ENCODE measurements at regions not wholly inside any gene's neighbourhood (a gene's known extent, or its start where the extent isn't known, plus 50 kb on each side); places are given as distances from the start of the nearest gene placed in this dataset.

- WGBS, 2 donors = 34 to 51% methylated on average over 7 to 9 of the region's 9 CpGs
- no peak for DNase-seq
- intact Hi-C loops (cut with DNase I) = no loop called here
- no peaks in the 10 kb centered on the region for H3K36me3 ChIP-seq
- H3K27ac ChIP-seq = no peak overlapping the region
- peaks cover 0 to 33% (median 0%) of the 10 kb centered on the region in 4 donors for H3K27me3 ChIP-seq
- no peaks in the 10 kb centered on the region for H3K4me1 ChIP-seq
- TF ChIP-seq CTCF (IDR thresholded peaks at IDR 0.05) = no peak
- no peak for TF ChIP-seq POLR2A (IDR thresholded peaks at IDR 0.05)
- no peaks in the 10 kb centered on the region for H3K9me3 ChIP-seq
- no peak overlapping the region for H3K4me3 ChIP-seq
Observed at GRCh38 chr1:67937651-67938050, 104.4 kb upstream of the GNG12 start.

- Histone ChIP-seq H3K4me1 (no peaks in the 10 kb centered on the region), H3K36me3 (no peaks in the 10 kb centered on the region), H3K27me3 (peaks cover 0 to 33% (median 0%) of the 10 kb centered on the region in 4 donors), H3K27ac (no peak overlapping the region), H3K4me3 (no peak overlapping the region), H3K9me3 (no peaks in the 10 kb centered on the region)
- no peak for DNase-seq
- no peak for TF ChIP-seq POLR2A (IDR thresholded peaks at IDR 0.05)
- no peak for TF ChIP-seq CTCF (IDR thresholded peaks at IDR 0.05)
- 50 to 65% methylated on average over 2 to 3 of the region's 3 CpGs for WGBS, 2 donors
- intact Hi-C loops (cut with DNase I) = no loop called here
Observed at GRCh38 chr1:67937010-67937409, 103.7 kb upstream of the GNG12 start.

DNA sequence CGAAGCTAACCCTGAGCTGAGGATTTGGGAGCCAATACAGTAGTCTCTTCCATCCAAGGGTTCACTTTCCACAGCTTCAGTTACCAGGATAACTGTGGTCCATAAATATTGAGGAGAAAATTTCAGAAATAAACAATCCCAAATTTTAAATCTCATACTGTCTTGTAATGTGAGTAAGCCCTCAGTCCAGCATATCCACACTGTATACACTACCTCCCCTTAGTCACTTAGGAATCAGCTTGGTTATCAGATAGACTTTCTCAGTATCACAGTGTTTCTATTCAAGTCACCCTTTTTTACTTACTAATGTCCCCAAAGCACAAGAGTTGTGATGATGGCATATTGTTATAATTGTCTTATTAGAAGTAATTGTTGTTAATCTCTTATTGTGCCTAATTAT lies 102.3 kb upstream of the GNG12 start:
- 85 to 87% methylated on average over 1 of the region's 1 CpG for WGBS, 2 donors
- TF ChIP-seq CTCF (IDR thresholded peaks at IDR 0.05) = no peak
- TF ChIP-seq POLR2A (IDR thresholded peaks at IDR 0.05) = no peak
- intact Hi-C loops (cut with DNase I) = no loop called here

GRCh38 chr1:67931198-67931597 lies 97.9 kb upstream of the GNG12 start:
- no peaks in the 10 kb centered on the region for H3K9me3 ChIP-seq
- H3K27me3 ChIP-seq = peaks cover 0 to 11% (median 0%) of the 10 kb centered on the region in 4 donors
- H3K36me3 ChIP-seq = no peaks in the 10 kb centered on the region
- H3K4me1 ChIP-seq = no peaks in the 10 kb centered on the region
- TF ChIP-seq POLR2A (IDR thresholded peaks at IDR 0.05) = no peak
- TF ChIP-seq CTCF (IDR thresholded peaks at IDR 0.05) = no peak
- intact Hi-C loops (cut with DNase I) = no loop called here
- no peak for DNase-seq
- H3K4me3 ChIP-seq = no peak overlapping the region
- 89 to 91% methylated on average over 3 of the region's 3 CpGs for WGBS, 2 donors
- H3K27ac ChIP-seq = no peak overlapping the region

More for the DNA sequence above, 102.3 kb upstream of the GNG12 start:
- H3K9me3 ChIP-seq = no peaks in the 10 kb centered on the region
- H3K4me3 ChIP-seq = no peak overlapping the region
- no peaks in the 10 kb centered on the region for H3K36me3 ChIP-seq
- DNase-seq = no peak
- H3K27ac ChIP-seq = no peak overlapping the region
- H3K4me1 ChIP-seq = no peaks in the 10 kb centered on the region
- H3K27me3 ChIP-seq = peaks cover 0 to 24% (median 0%) of the 10 kb centered on the region in 4 donors

DNA sequence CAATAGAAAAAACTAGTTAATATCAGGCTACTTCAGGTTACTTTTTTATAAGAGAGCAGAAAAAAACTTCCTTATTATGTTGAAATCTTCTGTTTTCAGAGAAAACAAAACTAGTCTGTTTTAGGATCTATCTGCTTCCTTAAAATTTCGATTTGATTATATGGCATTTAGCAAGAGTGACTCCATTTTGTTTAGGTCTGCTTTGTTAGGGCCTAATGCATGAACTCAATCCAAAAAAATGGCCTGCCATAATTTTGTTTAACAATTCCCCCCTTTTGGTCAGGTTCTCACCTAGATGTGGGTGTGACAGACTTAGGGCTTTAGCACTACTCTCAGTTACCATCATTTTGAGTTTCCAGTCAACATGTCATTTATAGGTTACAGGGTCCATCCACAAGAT lies 89.8 kb upstream of the GNG12 start:
- Histone ChIP-seq H3K9me3 (no peaks in the 10 kb centered on the region), H3K27ac (no peak overlapping the region), H3K4me3 (no peak overlapping the region), H3K36me3 (no peaks in the 10 kb centered on the region), H3K4me1 (no peaks in the 10 kb centered on the region), H3K27me3 (peaks cover 0 to 57% (median 0%) of the 10 kb centered on the region in 4 donors)
- no peak for TF ChIP-seq POLR2A (IDR thresholded peaks at IDR 0.05)
- TF ChIP-seq CTCF (IDR thresholded peaks at IDR 0.05) = no peak
- no peak for DNase-seq
- intact Hi-C loops (cut with DNase I) = no loop called here
- 69 to 70% methylated on average over 1 of the region's 1 CpG for WGBS, 2 donors

All from esophagus squamous epithelium (tissue), 5 donors.